ENCODE measurements at regions not wholly inside any gene's neighbourhood (a gene's known extent, or its start where the extent isn't known, plus 50 kb on each side); places are given as distances from the start of the nearest gene placed in this dataset.
A peak's percentile ranks its signal among the peaks of the same experiment; 100 is the strongest.

- Histone ChIP-seq H3K36me3 (replicated peaks; ENCODE audit: low read depth, low read length) (no peaks in the 10 kb centered on the region), H3K27me3 (ENCODE audit: low read depth, low read length) (no peaks in the 10 kb centered on the region), H3K4me3 (ENCODE audit: low read length) (no peak overlapping the region), H3K27ac (ENCODE audit: low read length) (no peak overlapping the region), H3K4me1 (ENCODE audit: low read length) (0 out of 2 replicates have a peak, but pooled peaks cover 5% of the 10 kb centered on the region), H3K9me3 (ENCODE audit: insufficient read depth, low read length) (no peaks in the 10 kb centered on the region), H3K4me2 (ENCODE audit: low read length) (no peak overlapping the region), H3K79me2 (ENCODE audit: low read length) (no peaks in the 10 kb centered on the region), H2AFZ (ENCODE audit: low read depth, low read length) (no peak overlapping the region), H3K9ac (ENCODE audit: low read length) (no peak overlapping the region), H4K20me1 (ENCODE audit: insufficient read depth, low read length) (no peaks in the 10 kb centered on the region)
- TF ChIP-seq EZH2phosphoT487 (IDR thresholded peaks at IDR 0.05; ENCODE audit: low read depth) (no peak), CTCF (IDR thresholded peaks at IDR 0.05; ENCODE audit: low read depth, low read length) (peak; percentile 38)
Measured at GRCh38 chr2:157178874-157179273, 78.6 kb upstream of the GALNT5 start.

GRCh38 chr2:157179324-157180105, 78.0 kb upstream of the GALNT5 start:
- Histone ChIP-seq H3K9me3 (ENCODE audit: insufficient read depth, low read length) (no peaks in the 10 kb centered on the region), H2AFZ (ENCODE audit: low read depth, low read length) (no peak overlapping the region), H4K20me1 (ENCODE audit: insufficient read depth, low read length) (no peaks in the 10 kb centered on the region), H3K36me3 (replicated peaks; ENCODE audit: low read depth, low read length) (no peaks in the 10 kb centered on the region), H3K27me3 (ENCODE audit: low read depth, low read length) (no peaks in the 10 kb centered on the region), H3K9ac (ENCODE audit: low read length) (no peak overlapping the region), H3K27ac (ENCODE audit: low read length) (no peak overlapping the region), H3K4me1 (ENCODE audit: low read length) (0 out of 2 replicates have a peak, but pooled peaks cover 5% of the 10 kb centered on the region), H3K4me2 (ENCODE audit: low read length) (no peak overlapping the region), H3K4me3 (ENCODE audit: low read length) (no peak overlapping the region), H3K79me2 (ENCODE audit: low read length) (no peaks in the 10 kb centered on the region)
- TF ChIP-seq CTCF (IDR thresholded peaks at IDR 0.05; ENCODE audit: low read depth, low read length) = no peak
- no peak for TF ChIP-seq EZH2phosphoT487 (IDR thresholded peaks at IDR 0.05; ENCODE audit: low read depth)

GRCh38 chr2:157180359-157180758, 77.1 kb upstream of the GALNT5 start:
- Histone ChIP-seq H3K27me3 (ENCODE audit: low read depth, low read length) (no peaks in the 10 kb centered on the region), H3K4me3 (ENCODE audit: low read length) (no peak overlapping the region), H3K9ac (ENCODE audit: low read length) (no peak overlapping the region), H2AFZ (ENCODE audit: low read depth, low read length) (no peak overlapping the region), H3K4me1 (ENCODE audit: low read length) (0 out of 2 replicates have a peak, but pooled peaks cover 5% of the 10 kb centered on the region), H3K27ac (ENCODE audit: low read length) (no peak overlapping the region), H4K20me1 (ENCODE audit: insufficient read depth, low read length) (no peaks in the 10 kb centered on the region), H3K36me3 (replicated peaks; ENCODE audit: low read depth, low read length) (no peaks in the 10 kb centered on the region), H3K9me3 (ENCODE audit: insufficient read depth, low read length) (no peaks in the 10 kb centered on the region), H3K4me2 (ENCODE audit: low read length) (no peak overlapping the region), H3K79me2 (ENCODE audit: low read length) (no peaks in the 10 kb centered on the region)
- no peak for TF ChIP-seq CTCF (IDR thresholded peaks at IDR 0.05; ENCODE audit: low read depth, low read length)
- TF ChIP-seq EZH2phosphoT487 (IDR thresholded peaks at IDR 0.05; ENCODE audit: low read depth) = no peak

GRCh38 chr2:157181234-157181633, 76.3 kb upstream of the GALNT5 start:
- no peak overlapping the region for H3K4me2 ChIP-seq (ENCODE audit: low read length)
- TF ChIP-seq CTCF (IDR thresholded peaks at IDR 0.05; ENCODE audit: low read depth, low read length) (no peak), EZH2phosphoT487 (IDR thresholded peaks at IDR 0.05; ENCODE audit: low read depth) (no peak)
- no peak overlapping the region for H3K4me3 ChIP-seq (ENCODE audit: low read length)
- H4K20me1 ChIP-seq (ENCODE audit: insufficient read depth, low read length) = no peaks in the 10 kb centered on the region
- H3K36me3 ChIP-seq (replicated peaks; ENCODE audit: low read depth, low read length) = no peaks in the 10 kb centered on the region
- H3K4me1 ChIP-seq (ENCODE audit: low read length) = no peaks in the 10 kb centered on the region
- no peak overlapping the region for H3K27ac ChIP-seq (ENCODE audit: low read length)
- no peaks in the 10 kb centered on the region for H3K79me2 ChIP-seq (ENCODE audit: low read length)
- H2AFZ ChIP-seq (ENCODE audit: low read depth, low read length) = no peak overlapping the region
- no peaks in the 10 kb centered on the region for H3K27me3 ChIP-seq (ENCODE audit: low read depth, low read length)
- no peaks in the 10 kb centered on the region for H3K9me3 ChIP-seq (ENCODE audit: insufficient read depth, low read length)
- H3K9ac ChIP-seq (ENCODE audit: low read length) = no peak overlapping the region
